Lung microvascular endothelial cell (primary cell): ENCODE measurements at regions not wholly inside any gene's neighbourhood (a gene's known extent, or its start where the extent isn't known, plus 50 kb on each side); places are given as distances from the start of the nearest gene placed in this dataset.
"Not testable (repeated sequence)": the region's sequence is repeated elsewhere in the genome, so short reads cannot be mapped to it uniquely, and the experiment has no call there.

Source experiments
- DNase-seq, 2 donors: peaks; one replicate each; pipeline versions ENCODE4 v3.0.0 to v3.0.0-alpha.2; 2010; ENCODE audit warnings: low read depth in 2 of 2

DNA sequence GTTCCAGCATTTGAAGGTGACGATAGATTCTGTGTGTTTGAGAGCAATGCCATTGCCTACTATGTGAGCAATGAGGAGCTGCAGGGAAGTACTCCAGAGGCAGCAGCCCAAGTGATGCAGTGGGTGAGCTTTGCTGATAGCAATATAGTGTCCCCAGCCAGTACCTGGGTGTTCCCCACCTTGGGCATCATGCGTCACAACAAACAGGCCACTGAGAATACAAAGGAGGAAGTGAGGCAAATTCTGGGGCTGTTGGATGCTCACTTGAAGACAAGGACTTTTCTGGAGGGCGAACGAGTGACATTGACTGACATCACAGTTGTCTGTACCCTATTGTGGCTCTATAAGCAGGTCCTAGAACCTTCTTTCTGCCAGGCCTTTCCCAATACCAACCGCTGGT is 142.0 kb downstream of the PLS3 start:
- no peak for DNase-seq

- no peak for DNase-seq
Observed at GRCh38 chrX:115709039-115709438, 148.1 kb downstream of the PLS3 start.

- no peak for DNase-seq
Observed at GRCh38 chrX:115712484-115712883, 151.5 kb downstream of the PLS3 start.

DNA sequence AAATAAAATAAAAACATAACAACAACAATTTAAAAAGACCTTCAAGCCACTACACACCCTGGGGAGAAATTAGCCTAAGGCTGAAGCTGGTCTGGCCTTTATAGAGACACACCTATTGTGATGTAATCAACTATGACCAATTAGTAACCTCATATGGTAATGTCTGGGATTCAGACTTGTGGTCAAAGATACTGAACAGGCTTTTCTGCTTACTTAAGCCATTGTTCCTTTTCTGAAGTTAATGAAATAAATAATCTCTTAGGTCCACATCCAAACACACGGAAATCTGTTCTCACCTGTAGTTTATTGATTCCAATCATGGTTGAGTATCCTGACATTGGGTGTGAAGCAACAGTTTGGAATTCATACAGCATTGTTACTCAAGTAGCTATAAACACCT is 152.5 kb downstream of the PLS3 start:
- DNase-seq, result no peak

GRCh38 chrX:115719171-115719570 is 158.2 kb downstream of the PLS3 start:
- no peak for DNase-seq

GRCh38 chrX:115722724-115723433 is 161.9 kb downstream of the PLS3 start:
- DNase-seq, result not testable (repeated sequence)

GRCh38 chrX:115725370-115725769 is 164.4 kb downstream of the PLS3 start:
- not testable (repeated sequence) for DNase-seq

GRCh38 chrX:115727792-115728732 is 167.1 kb downstream of the PLS3 start:
- DNase-seq, result not testable (repeated sequence)

DNA sequence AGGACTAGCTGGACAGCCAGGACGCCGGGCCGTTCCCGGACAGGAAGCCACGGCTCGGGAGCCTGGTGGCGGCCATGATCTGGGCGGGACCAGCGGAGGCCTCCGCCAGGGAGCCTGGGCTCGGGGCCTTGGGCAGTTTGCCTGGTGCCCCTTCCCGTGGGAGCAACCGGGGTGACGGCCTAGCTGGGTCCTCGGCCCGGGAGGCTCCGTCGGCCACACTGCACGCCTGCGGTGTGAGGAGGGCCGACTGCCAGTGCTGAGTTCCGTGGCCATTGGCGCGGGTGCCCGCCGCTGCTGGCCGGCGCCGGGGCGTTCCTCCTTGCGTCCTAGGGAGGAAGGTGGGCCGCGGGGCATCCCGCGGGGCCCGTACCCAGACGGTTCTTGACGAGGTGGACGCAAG is 171.6 kb downstream of the PLS3 start:
- DNase-seq, result not testable (repeated sequence)

DNA sequence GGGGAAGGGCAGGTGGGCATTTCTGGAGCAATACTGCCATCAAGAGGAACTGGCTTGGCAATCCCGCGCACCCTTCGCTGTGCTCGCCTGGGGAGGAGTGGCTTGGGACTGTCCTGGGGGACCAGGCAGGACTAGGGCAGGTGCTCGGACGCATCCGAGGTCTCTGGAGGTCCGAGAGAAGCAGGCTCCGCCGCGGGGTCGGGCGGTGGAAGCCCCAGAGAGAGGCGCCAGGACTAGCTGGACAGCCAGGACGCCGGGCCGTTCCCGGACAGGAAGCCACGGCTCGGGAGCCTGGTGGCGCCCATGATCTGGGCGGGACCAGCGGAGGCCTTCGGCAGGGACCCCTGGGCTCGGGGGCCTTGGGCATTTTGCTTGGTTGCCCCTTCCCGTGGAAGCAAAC is 174.3 kb downstream of the PLS3 start:
- DNase-seq, result peak in 1 of 2 donors; percentile 20
